ENCODE measurements at regions not wholly inside any gene's neighbourhood (a gene's known extent, or its start where the extent isn't known, plus 50 kb on each side); places are given as distances from the start of the nearest gene placed in this dataset.
"Not testable (repeated sequence)": the region's sequence is repeated elsewhere in the genome, so short reads cannot be mapped to it uniquely, and the experiment has no call there.

DNA sequence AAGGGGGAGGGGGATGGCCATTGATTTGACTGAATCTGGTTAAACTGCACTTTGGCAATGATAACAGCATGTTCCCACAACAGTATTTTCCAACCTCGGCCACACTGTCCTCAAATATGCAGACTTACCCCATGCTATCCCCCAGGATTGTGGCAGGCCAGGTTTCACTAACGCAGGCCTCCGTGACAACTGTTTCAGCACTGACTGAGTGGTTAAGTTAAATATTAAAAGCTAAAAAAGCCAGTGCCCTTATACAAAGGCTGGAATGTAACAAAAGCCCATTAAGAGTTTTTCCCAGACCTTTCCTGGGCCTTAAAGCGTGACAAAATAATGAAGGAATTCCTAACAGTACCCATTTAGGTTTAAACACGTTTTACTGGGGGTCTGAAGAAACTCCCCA, 202.9 kb downstream of the USP25 start:
- no peak for DNase-seq

DNA sequence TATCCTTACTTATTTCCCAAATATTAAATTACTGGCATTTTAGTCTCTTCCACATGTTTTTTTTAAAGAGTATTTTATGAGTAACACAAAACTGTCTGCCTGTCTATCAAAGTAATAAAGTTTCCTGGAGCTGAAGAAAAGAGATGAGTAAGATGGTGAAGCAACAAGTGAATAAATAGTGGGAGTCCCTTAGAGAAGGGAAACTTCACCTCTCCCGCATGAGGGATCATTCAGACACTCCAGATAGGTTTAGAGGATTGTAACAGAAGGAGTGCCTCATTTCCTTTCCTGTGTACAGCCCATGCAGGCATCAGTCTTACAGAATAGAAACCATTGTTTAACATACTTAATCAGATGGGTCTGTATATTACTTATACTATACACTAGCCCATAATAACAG, 205.7 kb downstream of the USP25 start:
- no peak for DNase-seq

DNA sequence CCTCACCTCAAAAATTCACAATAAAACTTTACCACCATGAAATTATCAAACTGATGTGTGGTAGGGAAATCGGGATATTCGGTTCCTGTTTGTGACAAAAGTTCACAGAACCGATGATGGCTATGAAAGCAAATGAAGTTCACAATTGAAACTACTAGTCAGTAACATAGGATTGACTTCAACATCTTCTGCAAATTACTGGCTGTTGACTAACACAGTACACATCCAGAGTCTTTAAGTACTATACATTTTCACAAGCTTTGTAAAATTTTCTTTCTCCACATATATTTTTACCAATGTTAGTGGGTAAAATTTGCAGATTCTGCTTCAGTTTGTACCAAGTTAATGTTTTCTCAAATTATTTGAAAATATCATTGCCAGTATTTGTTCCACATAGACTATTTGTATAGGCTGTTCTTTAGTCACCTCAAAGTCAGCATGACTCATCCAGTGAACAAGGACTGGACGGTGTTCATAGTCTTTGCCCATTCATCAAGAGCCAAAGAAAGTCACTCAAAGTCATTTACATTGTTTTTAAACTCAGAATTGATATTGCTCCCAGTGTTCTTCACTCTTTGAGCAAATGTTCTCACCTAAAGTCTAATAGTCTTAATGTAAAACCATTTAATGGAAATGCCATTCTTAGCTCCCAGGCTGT, 213.4 kb downstream of the USP25 start:
- no peak for DNase-seq

DNA sequence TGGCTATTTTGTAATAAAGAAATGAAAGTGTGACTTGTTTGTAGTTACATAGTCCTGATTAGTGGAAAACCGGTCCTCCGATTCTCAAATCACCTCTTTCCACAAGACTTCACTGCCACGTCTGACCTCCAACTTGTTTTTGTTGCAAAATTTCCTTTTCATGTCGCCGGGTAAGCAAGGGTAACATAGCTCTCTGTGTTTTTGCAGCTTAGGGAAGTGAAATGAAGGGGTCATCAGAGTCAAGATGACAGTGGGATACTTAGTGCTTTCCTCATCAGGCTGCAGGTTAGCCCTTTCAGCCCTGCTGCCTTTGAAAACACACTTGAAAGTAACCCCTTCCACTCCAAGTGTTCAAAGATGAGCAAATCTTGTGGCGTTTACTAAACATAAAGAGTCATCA, 217.9 kb downstream of the USP25 start:
- no peak for DNase-seq

DNA sequence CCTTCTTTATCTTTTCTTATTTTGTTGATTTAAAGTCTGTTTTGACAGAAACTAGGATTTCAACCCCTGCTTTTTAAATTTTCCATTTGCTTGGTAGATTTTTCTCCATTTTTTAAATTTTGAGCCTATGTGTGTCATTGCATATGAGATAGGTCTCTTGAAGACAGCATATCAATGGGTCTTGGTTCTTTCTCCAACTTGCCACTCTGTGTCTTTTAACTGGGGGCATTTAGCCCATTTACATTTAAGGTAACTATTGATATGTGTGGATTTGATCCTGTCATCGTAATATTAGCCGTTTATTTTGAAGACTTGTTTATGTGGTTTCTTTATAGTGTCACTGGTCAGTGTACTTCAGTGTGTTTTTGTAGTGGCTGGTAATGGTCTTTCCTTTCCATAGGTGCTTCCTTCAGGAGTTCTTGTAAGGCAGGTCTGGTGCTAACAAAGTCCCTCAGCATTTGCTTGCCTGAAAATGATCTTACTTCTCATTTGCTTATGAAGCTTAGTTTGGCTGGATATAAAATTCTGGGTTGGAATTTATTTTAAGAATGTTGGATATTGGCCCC, 223.9 kb downstream of the USP25 start:
- DNase-seq: no peak

DNA sequence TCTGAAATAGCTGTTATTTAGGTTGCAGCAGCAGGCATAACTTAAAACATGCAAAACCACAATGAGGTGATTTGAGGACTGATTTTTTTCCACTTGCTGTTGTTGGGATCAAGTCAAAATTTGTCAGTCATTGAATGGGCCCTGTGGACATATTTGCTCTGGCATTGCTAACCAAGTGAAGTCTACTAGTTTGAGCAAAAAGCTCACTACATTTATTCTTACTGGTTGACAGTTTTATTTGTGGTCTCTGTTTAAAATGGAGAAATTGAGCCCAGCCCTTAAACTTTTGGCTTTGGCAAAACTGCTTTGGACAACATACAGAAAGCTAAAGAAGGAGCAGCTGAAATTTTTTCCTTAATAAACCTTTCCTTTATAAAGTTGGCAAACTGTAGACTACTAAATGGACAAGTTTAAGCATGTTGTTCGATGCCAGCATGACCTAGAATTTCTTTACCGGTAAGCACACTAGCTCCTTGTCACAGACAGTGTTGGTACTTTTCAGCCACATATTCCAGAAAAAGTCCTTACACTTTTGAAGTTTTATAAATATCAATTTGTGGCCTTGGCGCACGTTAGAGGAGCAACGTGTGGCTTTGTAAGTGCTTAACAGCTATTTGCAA, 234.6 kb downstream of the USP25 start:
- DNase-seq: no peak

DNA sequence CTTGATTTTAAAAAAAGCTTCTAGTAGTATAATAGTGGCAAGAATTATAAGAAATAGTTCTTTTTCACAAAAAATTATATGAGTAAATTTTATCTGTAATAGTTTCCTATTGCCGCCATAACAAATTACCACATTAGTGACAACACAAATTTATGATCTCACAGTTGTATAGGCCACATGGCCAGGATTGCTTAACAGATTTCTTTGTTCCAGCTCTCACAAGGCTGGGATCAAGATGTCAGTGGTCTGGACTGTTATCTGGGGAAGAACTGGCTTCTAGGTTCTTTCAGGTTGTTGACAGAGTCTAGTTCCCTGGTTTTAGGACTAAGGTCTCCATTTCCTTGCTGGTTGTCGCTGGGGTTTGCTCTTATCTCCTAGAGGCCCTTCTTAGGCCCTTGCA, 236.4 kb downstream of the USP25 start:
- no peak for DNase-seq

DNA sequence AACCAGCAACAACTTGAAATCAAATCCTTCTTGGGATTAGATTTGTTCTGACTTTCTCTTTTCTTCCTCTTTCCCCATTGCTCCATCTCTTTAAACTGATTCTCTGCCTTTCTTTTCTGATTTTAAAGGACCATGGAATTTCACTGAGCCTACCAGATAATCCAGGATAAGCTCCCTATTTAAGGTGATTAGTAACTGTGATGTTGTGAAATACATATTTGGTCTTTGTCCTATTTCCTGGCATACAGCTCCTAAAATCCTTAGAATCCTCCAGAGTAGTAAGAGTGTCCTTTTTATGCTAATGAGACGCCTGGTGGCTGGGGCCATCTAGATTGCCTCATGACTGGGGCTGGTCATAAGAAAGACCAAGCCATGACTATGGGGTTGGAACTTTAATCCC, 236.9 kb downstream of the USP25 start:
- no peak for DNase-seq

DNA sequence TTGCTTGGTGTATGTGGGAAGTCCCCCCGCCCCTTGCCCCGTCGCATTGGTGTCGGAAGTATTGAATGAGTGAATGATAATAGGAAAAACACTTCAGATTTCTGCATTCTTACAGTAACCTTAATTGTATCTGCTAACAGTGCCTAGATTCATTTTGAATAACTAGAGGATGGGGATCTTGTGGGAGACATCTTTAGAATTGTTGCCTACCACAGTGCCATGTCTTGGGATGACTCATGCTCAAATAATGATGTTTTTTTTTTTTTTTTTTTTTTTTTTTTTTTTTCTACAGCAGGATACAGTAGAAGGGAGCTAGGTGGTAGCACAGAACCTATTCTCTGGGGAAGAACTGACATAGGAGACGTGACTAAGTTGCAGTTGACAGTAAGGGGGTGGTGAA, 237.9 kb downstream of the USP25 start:
- no peak for DNase-seq

DNA sequence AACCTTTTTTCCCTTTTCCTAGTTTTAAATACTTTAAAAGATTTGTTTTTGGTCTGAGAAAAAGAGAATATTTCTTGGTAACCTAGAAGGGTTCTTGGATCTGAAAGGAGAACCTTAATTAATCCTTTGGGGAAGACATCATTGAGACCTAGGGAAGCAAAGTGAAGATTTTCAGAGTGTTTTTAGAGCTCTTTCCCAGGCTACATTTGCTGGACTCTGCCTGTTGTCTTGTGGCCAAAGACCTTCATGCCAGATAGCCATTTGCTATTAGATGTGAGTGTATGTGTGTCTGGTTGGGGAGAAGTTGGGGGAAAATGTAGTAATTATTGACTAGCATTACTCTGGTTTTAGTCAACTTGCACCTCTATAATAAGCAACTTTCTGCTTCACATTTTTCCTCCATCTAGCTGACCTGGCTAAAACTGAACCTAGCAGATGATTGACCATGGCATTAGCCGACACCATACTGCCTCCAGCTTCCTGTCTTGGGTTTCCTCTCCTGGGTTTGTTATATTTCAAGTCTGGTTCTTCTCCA, 239.1 kb downstream of the USP25 start:
- DNase-seq: no peak

DNA sequence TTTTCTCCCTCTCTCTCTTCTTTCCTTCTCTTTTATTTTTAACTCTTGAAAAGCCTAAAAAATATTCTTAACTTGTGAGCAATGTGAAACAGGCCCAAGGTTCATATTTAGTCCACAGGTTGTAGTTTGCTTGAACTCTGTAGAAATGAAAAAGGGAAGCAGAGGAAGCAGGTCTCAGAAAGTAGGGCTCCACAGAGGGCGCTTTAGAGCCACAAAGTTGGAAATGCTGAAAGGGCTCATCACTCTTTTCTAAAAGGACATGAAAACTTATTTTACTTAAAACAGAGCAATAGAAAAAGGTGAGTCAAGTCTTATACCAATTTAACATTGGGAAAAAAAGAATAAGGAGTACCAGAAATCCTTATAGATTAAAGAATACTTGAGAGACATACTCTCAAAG, 247.0 kb downstream of the USP25 start:
- DNase-seq: no peak

DNA sequence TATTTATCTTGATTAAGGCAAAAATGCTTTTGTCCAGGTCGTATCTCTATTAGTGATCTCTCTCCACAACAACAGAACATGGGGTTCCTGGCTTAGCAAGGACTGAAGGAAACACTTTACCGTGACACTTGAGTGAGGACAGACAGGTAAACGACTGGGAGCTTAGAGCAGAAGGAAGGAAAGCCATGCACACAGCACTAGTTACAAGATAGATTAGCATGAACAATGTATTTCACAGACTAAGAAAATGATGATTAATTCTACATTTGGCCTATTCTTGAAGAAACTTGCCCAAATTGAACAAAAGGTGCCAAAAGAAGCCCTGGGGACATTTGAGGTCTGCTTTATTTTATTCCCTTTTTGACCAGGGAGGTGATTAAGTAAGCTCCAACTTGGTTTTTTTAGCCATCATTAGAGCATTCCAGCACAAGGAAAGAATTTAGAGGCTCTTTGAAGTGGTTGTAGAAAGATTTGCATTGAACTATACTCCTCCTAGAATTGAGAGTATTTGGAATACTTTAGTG, 248.5 kb downstream of the USP25 start:
- no peak for DNase-seq

DNA sequence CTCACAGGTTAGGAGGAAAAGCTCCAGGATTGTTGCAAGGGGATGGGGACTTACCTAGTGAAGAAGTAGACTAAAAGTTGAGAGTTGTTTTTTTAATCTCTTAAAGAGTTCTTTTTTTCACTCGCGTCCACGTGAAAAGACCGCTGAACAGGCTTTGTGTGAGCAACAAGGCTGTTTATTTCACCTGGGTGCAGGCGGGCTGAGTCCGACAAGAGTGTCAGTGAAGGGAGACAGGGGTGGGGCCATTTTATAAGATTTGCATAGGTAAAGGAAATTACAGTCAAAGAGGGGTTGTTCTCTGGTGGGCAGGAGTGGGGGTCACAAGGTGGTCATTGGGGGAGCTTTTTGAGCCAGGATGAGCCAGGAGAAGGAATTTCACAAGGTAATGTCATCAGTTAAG, 249.7 kb downstream of the USP25 start:
- not testable (repeated sequence) for DNase-seq

DNA sequence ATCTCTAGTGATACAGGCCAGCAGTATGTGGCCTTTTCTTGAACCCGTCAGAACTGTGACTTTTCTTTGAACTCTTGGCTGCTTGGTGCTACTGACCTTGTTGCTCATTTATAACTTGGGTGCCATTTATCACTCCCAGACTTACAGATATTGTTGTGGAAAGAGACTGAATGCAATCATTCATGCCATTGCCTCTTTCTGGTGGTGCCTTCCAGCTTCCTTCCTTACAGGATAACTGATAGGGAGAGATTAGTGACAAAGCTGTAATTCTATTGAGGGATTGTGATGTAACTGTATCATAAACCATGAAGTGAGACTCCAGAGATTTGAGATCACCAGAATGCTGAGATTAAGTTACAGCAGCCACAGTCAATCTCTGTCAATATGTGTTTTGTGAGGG, 256.5 kb downstream of the USP25 start:
- DNase-seq: no peak

DNA sequence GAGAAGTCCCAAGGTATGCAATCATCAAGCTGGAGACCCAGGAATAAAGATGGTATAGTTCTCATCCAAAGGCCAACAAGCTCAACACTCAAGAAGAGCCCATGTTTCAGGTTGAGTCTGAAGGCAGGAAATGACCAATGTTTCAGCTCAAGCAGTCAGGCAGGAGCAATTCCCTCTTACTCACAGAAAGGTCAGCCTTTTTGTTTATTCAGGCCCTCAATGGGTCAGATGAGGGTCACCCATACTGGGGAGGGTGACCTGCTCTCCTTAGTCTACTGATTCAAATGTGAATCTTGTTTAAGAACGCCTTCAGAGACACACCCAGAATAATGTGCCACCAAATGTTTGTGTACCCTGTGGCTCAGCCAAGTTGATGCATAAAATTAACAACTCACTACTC, 262.4 kb downstream of the USP25 start:
- DNase-seq: no peak

DNA sequence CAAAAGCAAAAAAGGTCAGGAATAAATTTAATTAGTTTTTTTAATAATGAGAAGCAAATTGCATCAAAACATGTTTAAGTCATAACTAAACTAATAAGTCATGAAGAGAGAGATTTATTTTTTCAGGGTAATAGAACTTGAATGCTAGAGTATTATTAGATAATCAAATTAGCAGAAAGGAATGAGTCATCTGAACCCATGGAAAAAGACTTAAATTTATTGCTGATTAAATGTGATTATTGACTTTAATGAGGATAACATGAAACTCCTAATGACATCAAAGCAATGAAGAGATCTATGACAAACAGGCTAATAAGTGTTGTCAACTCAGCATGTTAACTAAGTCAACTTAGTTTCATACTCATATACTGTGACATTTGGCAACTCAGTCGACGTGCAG, 264.2 kb downstream of the USP25 start:
- DNase-seq: no peak

DNA sequence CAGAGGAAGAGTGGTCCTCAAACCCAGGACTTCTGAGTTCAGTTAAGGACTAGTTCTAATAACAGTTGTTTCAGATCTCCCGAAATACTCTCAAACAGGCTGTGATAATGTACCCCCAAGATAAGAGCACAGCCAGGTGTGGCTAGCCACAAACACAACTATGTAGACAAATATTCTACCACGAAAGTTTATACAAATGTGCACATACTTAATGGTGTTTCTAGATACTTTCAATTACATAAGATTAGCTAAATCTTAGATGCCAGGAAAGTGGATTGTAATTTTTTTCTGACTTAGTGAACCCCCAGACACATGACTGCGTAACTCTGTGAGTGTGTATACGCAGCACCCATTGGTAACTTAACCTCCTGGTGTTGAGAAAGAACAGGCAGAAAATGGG, 270.0 kb downstream of the USP25 start:
- no peak for DNase-seq

DNA sequence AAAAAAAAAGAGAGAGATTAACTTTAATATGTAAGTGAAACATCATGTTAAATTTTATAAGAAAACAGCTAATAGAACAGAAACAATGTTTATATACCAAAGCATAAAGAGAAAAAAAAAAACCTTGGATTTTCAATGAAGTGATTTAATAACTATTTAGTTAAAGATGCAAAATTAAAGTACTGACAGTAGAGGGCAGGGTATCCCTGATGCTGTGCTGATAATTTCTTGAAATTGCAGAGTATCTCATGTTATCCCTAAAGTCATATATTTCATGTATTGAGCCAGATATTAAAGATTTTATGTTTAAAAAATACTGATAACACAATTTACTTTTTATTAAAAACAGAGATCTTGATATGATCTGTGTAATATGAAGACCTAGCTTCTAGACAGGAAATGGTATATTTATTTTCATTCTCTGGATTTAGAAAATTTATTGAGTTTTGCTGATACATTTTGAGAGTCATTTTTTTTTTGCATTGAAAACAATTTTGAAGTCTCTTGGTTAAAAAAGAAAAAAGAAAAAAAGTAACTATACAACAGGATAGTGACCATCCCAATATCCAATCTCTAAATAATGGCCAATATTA, 273.2 kb downstream of the USP25 start:
- DNase-seq: no peak

DNA sequence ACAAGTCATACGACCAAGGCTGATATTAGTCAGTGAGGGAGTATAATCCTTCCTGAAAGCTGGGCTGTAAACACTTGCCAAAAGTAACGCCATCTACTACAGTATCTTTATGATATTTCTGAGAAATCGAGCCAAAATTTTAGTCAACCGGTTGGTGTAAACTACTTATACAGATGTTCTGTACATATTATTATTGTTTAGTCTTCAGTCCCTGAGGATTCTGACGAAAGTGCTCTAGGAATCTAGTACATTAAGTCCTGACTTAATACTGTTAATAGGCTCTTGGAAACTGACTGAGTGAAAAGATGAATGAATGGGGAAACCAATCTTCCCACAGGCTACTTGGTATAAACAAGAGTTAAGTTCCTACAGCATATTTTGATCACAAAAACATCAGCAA, 274.3 kb downstream of the USP25 start:
- no peak for DNase-seq

DNA sequence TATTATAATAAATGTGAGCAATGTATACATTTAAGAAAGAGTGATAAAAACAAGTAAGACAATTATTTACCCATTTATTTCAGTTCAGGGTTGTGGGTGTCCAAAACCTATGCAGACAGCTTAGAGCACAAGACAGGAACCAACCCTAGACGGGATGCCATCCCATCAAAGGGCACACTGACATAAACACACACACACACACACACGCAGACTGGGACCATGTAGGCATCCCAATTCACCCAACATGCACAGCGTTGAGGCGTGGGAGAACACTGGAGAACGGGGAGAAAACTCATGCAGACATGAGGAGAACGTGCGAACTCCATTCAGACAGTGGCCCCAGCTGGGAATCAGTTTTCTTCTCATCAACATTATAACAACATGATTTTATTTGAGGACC, 274.7 kb downstream of the USP25 start:
- no peak for DNase-seq

DNA sequence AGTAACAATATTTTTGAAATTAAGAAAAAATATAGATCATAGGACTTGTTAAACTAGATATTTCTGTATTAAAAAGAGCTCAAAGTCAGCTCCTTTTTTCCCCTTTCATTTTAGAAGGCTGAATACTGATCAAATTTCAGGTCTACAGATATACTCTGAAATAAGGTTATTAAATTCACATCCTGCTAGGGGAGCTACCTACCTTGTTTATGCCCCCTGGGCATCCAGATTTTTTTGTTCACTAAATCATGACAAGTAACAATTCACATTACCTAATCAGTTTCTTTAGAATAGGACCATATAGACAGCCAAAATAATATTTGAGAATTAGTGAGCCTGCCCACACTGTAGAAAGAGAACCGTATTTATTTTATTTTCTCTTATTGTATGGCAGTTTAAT, 276.2 kb downstream of the USP25 start:
- no peak for DNase-seq

DNA sequence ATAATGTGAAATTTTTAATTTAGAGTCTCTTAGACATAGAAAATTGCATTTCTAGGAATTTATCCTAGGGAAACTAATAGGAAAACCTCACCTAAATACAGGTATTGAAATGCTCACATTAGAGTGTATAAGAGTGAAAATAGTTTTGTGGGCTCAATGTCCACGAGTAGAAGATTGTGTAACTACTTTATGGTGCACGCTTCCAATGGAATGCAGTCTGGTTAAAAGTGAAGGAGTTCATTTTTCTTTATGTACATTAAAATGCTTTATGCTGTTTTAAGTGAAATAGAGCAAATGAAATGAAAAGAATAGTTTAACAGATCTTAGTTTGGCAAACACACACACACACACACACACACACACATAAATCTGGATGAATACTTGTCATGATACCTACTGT, 278.2 kb downstream of the USP25 start:
- no peak for DNase-seq

DNA sequence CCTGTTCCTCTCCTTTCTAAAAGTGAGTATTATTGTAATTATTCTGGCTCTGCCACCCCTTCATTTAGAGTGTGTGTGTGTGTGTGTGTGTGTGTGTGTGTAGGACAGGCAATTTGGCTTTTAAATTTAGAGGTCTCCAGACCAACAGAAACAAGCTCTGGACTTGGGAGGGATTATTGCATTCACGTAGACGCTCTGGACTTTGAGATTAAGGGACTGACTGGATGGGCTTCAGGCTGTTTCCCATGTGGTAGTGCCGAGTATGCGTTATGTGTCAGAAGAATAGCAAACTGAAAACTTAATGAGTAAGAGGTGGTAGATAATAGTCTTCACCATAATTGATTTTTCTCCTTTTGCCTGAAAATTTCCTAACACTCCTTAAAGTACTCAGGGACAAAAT, 281.9 kb downstream of the USP25 start:
- DNase-seq: no peak

DNA sequence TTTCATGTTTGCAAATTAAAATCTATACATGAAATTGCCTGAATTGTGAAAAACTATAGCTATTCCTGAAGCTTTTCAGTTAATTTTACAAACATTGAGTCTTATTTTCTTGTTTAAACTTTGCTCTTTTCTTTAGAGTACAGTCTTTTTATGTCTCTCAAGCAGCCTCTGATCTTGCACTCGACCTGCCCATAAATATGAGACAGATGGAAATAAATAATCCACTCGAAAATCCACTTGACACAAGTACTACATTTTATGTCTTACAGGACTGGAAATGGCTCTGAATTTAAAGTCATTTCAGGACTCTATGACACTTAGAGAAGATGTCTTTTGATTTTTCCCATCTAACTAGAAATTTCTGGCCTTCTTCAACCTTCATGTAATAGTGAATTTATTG, 283.8 kb downstream of the USP25 start:
- no peak for DNase-seq
